Hematopoietic multipotent progenitor cell treated with erythropoietin and hydrocortisone succinate and interleukin-3 and kit ligand, for 8 days (in vitro differentiated cells): ENCODE measurements at regions not wholly inside any gene's neighbourhood (a gene's known extent, or its start where the extent isn't known, plus 50 kb on each side); places are given as distances from the start of the nearest gene placed in this dataset.
"Not testable (repeated sequence)": the region's sequence is repeated elsewhere in the genome, so short reads cannot be mapped to it uniquely, and the experiment has no call there.

Experiments
- DNase-seq: peaks from one replicate; pipeline ENCODE4 v3.0.0-alpha.2; 2015

DNA sequence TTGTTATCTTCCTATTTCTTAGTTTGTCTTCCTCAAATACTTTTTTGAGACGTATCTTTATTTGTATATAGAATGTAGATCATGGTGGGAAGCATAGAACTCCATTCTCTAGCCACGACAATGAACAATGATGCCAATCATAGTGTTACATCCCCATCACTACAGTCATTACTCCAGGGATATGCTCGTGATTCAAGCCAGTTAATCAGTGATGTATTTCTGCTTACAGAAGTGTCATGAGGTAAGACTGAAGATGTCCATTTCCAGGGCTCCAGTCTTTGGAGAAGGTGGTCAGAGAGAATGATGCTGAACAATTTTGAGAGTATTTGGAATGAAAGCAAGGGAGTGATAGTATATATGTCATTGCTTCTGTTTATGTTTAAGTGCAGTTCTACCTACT, 777.2 kb upstream of the TMEFF2 start:
- no peak for DNase-seq

DNA sequence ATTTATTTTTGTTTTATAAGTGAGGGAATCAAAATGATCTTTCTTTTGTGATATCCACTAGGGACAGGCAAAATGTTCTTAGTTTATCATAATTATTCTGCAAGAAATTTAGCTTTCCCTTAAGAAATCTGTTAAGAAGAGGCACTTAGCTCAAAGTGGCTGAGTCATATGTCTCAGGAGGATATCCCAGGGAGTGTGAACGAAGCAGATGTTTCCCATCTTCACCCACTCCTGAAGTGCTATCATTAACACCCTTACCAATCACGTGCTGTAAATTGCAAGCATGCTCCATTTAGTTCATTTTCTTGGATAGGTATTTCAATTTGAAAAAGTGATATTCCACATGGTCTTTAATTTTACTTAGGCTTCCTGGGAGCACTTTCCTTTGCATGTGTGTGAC, 774.3 kb upstream of the TMEFF2 start:
- no peak for DNase-seq

DNA sequence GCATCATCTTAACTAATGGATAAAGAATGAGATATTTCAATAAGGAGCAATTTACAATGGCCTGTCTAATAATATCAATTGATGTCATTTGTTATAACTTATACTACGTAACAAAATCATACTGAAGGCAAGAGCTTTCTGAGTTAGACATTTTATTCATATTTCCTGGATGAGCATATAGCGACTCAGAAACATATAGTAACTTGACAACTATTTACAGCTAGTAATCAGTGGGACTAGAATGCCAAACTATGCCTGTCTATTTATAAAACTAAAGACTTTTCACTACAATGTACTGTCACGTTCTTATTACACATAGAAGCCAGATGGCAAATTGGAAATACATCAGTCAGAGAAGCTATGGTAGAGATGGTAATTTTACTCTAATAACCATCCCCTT, 766.2 kb upstream of the TMEFF2 start:
- DNase-seq = no peak

DNA sequence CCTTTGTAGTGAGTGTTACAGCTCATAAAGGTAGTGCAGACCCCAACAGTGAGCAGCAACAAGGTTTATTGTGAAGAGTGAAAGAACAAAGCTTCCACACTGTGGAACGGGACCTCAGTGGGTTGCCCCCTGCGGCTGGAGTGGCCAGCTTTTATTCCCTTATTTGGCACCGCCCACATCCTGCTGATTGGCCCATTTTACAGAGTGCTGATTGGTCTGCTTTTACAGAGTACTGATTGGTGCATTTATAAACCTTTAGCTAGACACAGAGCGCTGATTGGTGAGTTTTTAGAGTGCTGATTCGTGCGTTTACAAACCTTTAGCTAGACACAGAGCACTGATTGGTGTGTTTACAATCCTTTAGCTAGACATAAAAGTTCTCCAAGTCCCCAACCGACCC, 763.9 kb upstream of the TMEFF2 start:
- not testable (repeated sequence) for DNase-seq

DNA sequence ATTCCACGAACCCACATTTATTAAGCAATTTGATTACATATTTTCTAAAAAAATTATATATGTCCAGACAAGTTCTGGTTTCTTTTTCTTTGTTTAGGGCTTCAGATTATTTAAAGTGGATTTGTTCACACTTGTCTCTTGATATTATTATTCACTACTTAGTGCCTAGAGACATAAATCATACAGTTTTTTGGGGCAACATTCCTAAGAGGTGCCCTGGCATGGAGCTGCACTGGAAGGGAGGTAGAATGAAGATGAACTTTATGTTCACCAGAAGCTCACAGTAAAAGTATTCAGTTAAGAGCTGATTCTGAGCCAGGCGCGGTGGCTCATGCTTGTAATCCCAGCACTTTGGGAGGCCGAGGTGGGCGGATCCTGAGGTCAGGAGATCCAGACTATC, 762.7 kb upstream of the TMEFF2 start:
- DNase-seq = no peak

DNA sequence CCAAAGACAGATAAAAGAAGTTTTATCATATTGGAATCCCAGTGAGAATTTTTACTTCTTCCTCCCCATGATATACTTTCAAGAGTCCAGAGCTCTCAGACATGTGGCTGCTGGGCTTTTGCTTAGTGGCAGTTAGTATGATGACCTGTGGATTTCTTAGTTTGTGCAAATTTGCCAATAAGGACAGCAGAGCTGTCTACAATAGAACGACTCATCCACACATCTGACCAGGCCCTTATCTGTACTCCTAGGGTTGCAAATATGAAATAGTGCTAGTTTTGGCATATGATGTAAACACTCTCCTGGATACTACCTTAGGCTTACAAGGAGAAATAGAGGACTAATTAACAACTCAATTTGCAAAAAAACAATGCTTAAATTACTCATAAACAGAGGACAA, 758.4 kb upstream of the TMEFF2 start:
- no peak for DNase-seq

DNA sequence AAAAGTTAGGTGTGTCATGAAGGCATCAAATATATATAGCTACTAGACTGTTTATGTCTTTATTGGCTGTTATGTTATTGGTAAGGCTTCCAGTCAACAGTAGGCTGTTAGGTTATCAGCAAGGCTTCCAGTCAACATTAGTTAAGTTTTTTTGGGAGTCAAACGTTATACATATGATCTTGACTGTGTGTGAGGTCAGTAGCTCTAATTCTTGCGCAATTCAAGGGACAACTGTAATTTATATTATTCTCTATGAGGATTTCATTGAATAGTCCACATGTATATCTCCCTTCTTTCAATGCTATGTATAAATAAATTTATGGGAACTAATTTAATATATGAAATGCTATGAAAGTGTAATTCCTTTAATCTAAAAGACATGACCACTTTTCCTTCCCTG, 757.5 kb upstream of the TMEFF2 start:
- DNase-seq = no peak

DNA sequence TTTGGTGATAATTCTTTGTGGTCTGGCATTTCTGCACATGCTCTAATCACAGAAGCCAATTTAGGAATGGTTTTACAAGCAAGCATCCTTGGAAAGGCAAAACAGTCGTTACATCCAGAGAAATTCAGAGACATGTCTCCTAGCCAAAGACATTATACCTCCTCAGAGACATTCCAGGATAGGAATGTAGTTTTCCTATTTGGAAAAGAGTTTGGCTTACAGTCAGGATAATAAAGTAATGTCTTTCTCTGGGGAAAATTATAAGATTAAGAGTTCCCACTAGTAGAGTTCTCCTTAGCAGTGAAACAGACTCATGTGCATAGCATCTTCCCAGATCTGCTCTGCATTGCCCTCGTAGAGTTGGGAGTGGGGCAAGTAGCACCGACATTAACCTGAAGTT, 753.6 kb upstream of the TMEFF2 start:
- DNase-seq = no peak

DNA sequence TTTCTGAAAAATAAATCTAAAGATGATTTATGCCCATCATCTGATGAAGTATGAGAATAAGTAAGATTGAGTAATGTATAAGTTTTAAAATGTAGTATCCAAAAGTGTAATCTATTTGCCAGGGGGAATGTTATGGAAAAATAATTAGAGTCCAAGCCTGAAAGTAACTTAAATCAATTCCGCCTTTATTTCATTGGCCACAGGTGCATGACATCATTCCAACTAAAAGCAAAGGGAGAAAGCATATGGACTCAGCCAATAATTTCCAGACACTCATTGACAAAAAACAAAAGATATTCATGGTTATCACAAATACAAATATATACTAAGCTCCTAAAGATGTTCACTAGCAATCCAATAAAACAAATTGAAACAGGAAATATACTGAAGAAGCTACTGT, 752.6 kb upstream of the TMEFF2 start:
- no peak for DNase-seq

DNA sequence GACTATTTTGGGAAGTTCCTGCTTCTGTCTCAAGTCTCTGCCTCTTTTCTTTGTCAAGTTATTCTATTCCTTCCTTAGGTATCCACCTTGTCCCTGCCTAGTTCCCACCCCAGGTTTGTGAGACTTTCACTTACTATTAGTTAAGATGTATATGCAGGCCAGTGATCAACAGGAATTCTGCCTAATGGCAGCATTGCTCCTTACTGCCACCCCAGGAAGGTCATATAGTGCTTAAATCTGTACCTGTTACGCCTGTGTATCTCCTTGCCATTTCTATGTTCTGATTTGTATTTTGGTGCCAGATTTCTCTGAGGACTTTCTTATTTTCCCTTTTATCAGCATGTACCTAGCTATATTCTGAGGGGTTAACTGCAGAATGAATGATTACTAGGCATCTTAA, 746.0 kb upstream of the TMEFF2 start:
- no peak for DNase-seq

DNA sequence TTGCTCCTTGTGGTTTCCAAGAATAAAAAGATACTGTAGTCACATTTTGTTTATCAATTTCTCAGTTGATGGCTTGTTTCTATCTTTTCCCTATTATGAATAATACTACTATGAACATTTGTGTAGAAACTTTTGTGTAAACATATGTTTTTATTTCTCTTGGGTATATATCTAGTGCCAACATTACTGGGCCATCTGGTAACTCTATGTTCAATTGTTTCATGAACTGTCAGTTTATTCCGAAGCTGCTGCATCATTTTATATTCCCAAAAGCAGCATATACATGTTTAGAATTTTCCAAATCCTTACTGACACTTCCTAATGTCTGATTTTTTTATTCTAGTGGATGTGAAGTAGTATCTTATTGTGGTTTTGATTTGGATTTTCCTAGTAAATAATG, 737.6 kb upstream of the TMEFF2 start:
- no peak for DNase-seq

DNA sequence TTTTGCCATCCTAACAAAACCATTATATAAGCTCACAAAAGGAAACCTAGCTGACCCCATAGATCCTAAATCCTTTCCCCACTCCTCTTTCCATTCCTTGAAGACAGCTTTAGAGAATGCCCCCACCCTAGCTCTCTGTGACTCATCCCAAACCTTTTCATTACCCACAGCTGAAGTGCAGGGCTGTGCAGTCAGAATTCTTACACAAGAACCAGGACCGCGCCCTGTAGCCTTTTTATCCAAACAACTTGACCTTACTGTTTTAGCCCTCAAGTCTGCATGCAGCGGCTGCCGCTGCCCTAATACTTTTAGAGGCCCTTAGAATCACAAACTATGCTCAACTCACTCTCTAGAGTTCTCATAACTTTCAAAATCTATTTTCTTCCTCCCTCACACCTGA, 726.9 kb upstream of the TMEFF2 start:
- DNase-seq = not testable (repeated sequence)

DNA sequence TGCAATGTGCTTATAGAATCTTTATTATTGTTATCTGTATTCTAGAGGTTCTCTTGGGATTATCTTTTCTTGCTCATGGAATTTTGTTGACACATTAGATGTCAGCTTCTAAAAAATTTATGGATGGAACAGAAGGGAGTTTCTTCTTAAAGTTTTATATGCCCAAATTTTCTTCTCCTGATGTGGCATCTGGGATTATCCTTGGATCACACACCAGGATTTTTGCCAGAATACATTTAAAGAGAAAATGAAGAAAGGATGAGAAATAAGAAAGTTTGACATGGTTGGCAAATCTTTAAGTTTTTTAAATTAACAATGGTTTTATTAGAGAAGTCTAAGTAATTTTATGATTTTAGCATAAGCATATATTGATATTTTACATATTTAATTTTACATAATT, 706.7 kb upstream of the TMEFF2 start:
- DNase-seq = no peak

DNA sequence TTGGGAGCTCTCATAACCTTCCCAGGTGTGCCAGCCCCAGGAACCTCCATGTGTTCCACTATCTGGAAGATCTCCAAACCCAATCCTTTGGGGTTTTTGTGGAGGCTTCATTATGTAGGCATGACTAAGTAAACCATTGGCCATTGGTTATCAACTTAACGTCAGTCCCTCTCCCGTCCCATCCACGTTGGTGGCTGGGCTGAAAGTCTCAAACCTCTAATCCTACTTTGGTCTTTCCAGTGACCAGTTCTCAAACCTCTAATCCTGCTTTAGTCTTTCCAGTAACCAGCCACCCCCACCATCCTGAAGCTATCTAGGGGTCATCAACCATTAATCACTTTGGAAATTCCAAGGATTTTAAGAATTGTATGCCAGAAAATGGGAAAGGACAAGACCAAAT, 704.7 kb upstream of the TMEFF2 start:
- DNase-seq = no peak

DNA sequence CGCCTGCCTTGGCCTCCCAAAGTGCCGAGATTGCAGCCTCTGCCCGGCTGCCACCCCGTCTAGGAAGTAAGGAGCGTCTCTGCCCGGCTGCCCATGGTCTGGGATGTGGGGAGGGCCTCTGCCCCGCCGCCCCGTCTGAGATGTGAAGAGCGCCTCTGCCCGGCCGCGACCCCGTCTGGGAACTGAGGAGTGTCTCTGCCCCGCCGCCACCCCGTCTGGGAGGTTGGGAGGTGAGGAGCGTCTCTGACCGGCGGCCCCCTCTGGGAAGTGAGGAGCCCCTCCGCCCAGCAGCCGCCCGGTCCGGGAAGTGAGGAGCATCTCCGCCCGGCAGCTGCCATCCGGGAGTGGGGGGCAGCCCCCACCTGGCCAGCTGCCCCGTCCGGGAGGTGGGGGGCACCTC, 699.2 kb upstream of the TMEFF2 start:
- not testable (repeated sequence) for DNase-seq

DNA sequence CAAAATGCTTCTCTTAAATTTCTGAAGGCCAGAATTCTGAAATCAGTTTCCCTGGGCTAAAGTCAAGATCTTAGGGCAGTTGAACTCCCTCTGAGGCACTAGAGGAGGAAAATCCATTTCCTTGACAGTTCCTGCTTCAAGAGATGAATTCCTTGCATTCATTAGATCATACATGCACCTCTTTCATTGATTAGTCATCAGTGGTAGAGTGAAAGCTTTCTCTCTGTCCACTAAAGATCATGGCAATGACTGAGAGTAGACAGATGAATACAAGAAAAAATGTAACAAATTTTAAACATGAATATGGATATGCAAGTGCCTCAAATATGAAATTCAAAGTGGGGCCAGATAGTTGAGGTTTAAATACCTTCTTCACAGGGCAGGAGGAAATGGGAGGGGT, 693.4 kb upstream of the TMEFF2 start:
- no peak for DNase-seq

DNA sequence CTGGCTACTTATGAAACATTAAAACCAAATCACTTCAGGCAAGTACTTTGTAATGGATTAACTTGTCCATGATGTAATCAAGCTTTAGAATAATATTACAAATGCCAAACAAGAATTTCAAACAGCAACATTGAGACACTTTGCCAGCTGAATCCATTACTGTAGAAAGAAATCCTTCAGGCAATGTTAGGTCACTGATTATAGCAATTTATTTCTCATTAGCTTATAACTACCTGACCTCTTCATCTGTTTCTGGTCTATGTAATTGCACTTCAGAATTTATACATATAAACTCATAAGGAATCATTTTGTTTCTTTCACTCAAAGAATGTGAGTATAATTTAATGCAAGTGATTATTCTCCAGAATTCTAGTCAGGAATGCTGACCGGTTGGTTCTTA, 692.6 kb upstream of the TMEFF2 start:
- no peak for DNase-seq

DNA sequence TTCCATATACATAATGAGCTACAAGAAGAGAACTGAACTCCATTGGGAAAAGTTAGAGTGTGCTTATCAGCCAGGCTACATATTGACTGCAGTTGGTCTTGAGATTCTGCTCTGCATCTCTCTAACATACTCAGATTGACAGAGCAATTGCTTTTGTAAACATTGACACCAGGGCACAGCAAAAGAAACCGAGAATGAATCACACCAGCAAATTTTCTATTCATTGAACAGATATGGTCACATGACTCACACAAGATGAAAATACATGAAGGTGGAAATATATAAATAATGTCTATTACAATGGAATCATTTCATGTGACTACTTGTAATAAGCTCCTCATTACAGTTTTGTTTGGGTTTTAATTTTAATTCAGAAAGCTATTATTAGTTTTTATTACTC, 691.9 kb upstream of the TMEFF2 start:
- DNase-seq = no peak

DNA sequence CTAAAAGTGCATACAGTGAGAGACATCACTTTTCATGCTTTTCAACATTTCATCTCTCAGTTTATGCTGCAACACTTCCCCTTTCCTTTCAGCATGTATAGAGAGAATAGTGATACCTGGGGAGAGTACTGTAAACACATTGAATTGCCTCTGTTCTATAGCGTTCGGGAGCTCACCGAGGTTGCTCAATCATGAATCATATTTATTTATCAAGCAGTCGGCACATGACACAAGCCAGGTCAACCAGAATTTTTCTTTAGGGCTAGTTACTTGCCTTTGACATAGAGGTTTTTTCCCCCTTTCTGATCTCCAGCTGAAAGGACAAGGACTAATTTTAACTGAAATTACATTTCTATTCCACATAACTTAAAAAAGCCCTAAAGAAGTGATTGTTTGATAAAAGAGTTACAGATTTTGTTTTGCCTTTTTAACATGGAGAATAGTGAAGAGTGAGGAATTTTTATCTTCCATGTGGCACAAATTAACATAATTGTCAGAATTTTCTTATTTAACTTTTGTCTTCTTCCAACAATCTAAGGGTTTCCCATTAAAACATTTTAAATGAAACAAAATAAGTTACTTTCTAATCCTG, 690.9 kb upstream of the TMEFF2 start:
- DNase-seq = no peak

DNA sequence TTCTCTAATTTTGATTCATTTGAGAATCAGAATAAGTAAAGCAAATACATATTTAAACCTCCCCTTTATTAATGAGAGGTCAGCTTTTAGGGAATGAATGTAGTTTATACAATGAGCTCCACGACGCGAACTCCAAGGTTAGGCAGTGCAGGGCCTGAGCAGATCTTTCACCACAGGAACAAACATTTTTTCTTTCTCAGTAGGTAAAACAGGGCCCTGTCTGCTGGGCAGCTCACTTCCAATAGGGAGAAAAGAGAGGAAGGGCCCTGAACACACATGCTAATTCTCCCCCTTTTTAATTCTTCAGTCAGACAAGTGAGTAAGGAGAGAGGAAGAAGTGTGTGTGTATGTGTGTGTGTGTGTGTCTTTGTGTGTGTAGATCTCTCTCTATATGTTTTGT, 682.4 kb upstream of the TMEFF2 start:
- DNase-seq = no peak

DNA sequence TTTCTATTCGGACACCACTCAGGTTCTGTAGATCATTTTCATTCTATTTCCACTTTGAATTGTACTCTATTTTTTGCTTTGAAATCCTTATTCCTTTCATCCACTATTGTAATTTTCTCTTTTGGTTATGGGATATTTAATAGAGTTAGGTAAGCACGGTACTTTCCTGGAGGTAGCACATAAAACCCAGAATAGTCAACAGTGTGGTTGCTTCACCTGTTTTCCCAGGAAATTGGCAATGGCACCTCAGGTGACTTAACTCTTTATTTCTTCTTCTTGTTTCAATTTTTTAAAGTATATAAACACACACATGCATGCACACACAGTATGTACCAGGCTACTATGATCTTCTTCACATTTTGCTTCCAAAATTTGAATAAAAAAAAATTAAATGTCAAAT, 682.0 kb upstream of the TMEFF2 start:
- DNase-seq = no peak

DNA sequence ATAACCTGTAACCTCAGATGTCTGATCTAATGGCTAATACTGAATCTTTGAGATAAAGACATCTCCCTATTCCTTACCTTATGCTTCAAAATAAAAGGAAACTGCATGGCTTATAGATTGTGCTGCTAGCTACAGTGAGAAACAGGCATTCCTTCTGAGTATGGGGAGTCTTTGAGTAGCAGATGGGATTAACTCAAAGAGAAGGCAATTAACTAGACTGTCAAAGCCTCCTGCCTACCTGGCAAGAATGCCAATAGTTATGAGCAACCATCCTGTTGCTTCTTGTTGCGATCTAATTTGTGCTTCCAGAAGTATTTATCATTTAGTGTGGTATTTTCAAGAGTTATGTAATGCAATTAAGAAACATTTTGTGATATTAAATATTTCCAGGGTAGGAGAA, 660.0 kb upstream of the TMEFF2 start:
- DNase-seq = no peak

DNA sequence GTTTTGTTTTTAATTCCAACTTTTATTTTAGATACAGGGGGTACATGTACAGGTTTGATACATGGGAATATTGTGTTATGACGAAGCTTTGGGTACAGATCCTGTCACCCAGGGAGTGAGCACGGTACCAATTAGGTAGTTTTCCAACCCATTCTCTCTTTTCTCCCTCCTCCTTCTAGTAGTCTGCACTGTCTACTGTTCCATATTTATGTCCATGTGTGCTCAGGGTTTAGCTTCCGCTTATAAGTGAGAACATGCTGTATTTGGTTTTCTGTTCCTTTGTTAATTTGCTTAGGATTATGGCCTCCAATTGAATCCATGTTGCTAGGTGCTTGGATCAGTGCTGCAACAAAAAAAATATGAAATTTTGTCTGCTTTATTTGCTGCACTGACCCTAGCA, 659.3 kb upstream of the TMEFF2 start:
- DNase-seq = no peak

DNA sequence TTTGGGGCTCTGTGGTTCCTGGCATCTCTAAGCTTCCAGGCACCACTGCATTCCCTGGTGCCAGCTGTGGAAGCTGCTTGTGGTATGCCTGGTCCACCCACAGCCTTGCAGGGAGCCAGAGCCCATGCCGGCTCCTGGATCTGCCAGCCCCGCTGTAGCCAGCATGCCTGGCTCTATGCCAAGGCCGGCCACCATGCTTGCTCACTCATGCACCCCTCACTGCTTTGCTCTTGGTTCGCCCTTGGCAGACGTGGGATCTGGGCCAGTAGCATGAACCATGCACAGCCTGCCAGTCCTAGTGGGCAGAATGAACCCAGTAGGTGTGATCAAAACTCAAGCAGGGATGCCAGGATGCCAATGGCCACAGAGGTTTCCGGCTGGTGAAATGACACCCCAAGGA, 634.2 kb upstream of the TMEFF2 start:
- DNase-seq = no peak

DNA sequence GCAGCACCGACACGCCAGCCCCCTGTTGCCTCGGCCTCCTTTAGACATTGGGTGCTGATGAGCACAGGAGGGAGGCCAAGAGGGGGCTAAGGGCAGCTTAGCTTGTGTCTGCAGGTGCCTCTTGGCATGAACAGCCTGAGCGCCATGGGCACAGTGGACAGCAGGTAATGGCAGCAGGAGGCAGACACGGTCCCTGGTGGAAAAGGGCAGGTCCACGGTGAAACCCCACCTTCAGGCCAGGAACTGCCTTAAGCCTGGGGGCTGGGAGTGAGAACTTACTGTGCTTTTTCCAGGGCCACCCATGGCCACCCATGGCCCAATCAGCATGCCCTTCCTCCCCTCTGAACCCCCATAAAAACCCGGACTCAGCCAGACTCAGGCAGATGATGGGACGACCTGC, 633.4 kb upstream of the TMEFF2 start:
- no peak for DNase-seq

DNA sequence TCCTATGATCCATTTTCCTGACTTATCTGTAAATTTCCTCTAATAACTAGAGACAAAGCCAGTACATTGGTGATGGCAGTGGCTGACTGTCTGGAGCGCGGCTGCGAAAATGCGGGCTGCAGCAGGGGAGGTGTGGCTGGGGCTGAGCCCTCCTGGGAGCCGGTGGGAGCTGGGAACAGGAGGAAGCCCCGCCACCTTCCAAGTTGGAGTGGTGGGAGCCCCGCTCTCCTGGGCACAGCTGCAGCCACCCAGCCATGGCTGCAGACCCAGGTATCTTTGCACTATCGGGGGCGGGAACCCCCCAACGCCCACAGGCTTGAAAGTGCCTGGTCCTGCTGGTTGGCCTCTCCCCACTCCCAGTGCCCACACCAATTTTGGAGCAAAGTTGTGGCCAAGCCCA, 633.0 kb upstream of the TMEFF2 start:
- DNase-seq = no peak
